Kidney epithelial cell (primary cell): ENCODE measurements at regions not wholly inside any gene's neighbourhood (a gene's known extent, or its start where the extent isn't known, plus 50 kb on each side); places are given as distances from the start of the nearest gene placed in this dataset.

Experiments used
- DNase-seq: peaks from one replicate; pipeline ENCODE4 v3.0.0-alpha.2; 2010; ENCODE audit warnings: low read depth
- H3K27me3 ChIP-seq: 2 replicates; pipeline ENCODE4 v1.6.0; 2011; ENCODE audit warnings: low read length; ENCODE audit not compliant: control insufficient read depth, insufficient read depth
- H3K36me3 ChIP-seq: 2 replicates; pipeline ENCODE4 v1.5.1; 2011; ENCODE audit warnings: low read length; ENCODE audit not compliant: control insufficient read depth, insufficient read depth
- H3K4me3 ChIP-seq: 2 replicates; pipeline ENCODE4 v1.5.1; 2011; ENCODE audit warnings: low read depth, mild to moderate bottlenecking, control low read depth, low read length
- CTCF ChIP-seq: IDR thresholded peaks from 2 replicates; pipeline ENCODE4 v1.5.1; 2011; ENCODE audit warnings: mild to moderate bottlenecking, moderate library complexity, low read length, control low read depth, inconsistent platforms; ENCODE audit not compliant: insufficient read depth, poor library complexity, severe bottlenecking

GRCh38 chr4:17085416-17085815 is 187.0 kb upstream of the LDB2 start:
- Histone ChIP-seq H3K27me3 (no peaks in the 10 kb centered on the region), H3K4me3 (no peak overlapping the region), H3K36me3 (no peaks in the 10 kb centered on the region)
- TF ChIP-seq CTCF, result no peak
- no peak for DNase-seq

GRCh38 chr4:17082186-17082585 is 183.7 kb upstream of the LDB2 start:
- Histone ChIP-seq H3K27me3 (no peaks in the 10 kb centered on the region), H3K36me3 (no peaks in the 10 kb centered on the region), H3K4me3 (no peak overlapping the region)
- no peak for TF ChIP-seq CTCF
- no peak for DNase-seq

GRCh38 chr4:17081179-17081578 is 182.7 kb upstream of the LDB2 start:
- H3K4me3 ChIP-seq, result no peak overlapping the region
- TF ChIP-seq CTCF, result no peak
- no peak for DNase-seq
- H3K36me3 ChIP-seq, result no peaks in the 10 kb centered on the region
- H3K27me3 ChIP-seq, result no peaks in the 10 kb centered on the region

GRCh38 chr4:17077105-17077504 is 178.7 kb upstream of the LDB2 start:
- TF ChIP-seq CTCF, result no peak
- no peaks in the 10 kb centered on the region for H3K27me3 ChIP-seq
- no peak overlapping the region for H3K4me3 ChIP-seq
- no peaks in the 10 kb centered on the region for H3K36me3 ChIP-seq
- no peak for DNase-seq

GRCh38 chr4:17072483-17072882 is 174.0 kb upstream of the LDB2 start:
- no peak for TF ChIP-seq CTCF
- Histone ChIP-seq H3K27me3 (no peaks in the 10 kb centered on the region), H3K36me3 (no peaks in the 10 kb centered on the region), H3K4me3 (no peak overlapping the region)
- no peak for DNase-seq

GRCh38 chr4:17068891-17069290 is 170.4 kb upstream of the LDB2 start:
- Histone ChIP-seq H3K27me3 (no peaks in the 10 kb centered on the region), H3K4me3 (no peak overlapping the region), H3K36me3 (no peaks in the 10 kb centered on the region)
- DNase-seq, result no peak
- no peak for TF ChIP-seq CTCF
